ENCODE measurements at regions not wholly inside any gene's neighbourhood (a gene's known extent, or its start where the extent isn't known, plus 50 kb on each side); places are given as distances from the start of the nearest gene placed in this dataset.

- TF ChIP-seq, protein P1, sequence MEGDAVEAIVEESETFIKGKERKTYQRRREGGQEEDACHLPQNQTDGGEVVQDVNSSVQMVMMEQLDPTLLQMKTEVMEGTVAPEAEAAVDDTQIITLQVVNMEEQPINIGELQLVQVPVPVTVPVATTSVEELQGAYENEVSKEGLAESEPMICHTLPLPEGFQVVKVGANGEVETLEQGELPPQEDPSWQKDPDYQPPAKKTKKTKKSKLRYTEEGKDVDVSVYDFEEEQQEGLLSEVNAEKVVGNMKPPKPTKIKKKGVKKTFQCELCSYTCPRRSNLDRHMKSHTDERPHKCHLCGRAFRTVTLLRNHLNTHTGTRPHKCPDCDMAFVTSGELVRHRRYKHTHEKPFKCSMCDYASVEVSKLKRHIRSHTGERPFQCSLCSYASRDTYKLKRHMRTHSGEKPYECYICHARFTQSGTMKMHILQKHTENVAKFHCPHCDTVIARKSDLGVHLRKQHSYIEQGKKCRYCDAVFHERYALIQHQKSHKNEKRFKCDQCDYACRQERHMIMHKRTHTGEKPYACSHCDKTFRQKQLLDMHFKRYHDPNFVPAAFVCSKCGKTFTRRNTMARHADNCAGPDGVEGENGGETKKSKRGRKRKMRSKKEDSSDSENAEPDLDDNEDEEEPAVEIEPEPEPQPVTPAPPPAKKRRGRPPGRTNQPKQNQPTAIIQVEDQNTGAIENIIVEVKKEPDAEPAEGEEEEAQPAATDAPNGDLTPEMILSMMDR (IDR thresholded peaks at IDR 0.05) = no peak
- TF ChIP-seq HMGXB4 (CRISPR knock-in tag; IDR thresholded peaks at IDR 0.05) (no peak), ZNF263 (CRISPR knock-in tag; IDR thresholded peaks at IDR 0.05; ENCODE audit: low read depth) (no peak), ARID4B (CRISPR knock-in tag; IDR thresholded peaks at IDR 0.05; ENCODE audit: borderline replicate concordance) (no peak), IRF2 (CRISPR knock-in tag; IDR thresholded peaks at IDR 0.05; ENCODE audit: borderline replicate concordance, low read depth) (no peak), MAX (CRISPR knock-in tag; IDR thresholded peaks at IDR 0.05) (no peak), ZNF416 (CRISPR knock-in tag; IDR thresholded peaks at IDR 0.05) (no peak), FOXJ3 (CRISPR knock-in tag; IDR thresholded peaks at IDR 0.05; ENCODE audit: borderline replicate concordance) (no peak)
- TF ChIP-seq, protein P2, sequence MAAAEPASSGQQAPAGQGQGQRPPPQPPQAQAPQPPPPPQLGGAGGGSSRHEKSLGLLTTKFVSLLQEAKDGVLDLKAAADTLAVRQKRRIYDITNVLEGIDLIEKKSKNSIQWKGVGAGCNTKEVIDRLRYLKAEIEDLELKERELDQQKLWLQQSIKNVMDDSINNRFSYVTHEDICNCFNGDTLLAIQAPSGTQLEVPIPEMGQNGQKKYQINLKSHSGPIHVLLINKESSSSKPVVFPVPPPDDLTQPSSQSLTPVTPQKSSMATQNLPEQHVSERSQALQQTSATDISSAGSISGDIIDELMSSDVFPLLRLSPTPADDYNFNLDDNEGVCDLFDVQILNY (CRISPR knock-in tag; IDR thresholded peaks at IDR 0.05) = no peak
- TF ChIP-seq, protein P3, sequence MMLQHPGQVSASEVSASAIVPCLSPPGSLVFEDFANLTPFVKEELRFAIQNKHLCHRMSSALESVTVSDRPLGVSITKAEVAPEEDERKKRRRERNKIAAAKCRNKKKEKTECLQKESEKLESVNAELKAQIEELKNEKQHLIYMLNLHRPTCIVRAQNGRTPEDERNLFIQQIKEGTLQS (CRISPR knock-in tag; conservative IDR thresholded peaks at IDR 0.05) = no peak
These were observed 638.6 kb downstream of the SEMA5A start for GRCh38 chr5:8907168-8907868.
